Putamen (tissue), 1 donor: ENCODE measurements at regions not wholly inside any gene's neighbourhood (a gene's known extent, or its start where the extent isn't known, plus 50 kb on each side); places are given as distances from the start of the nearest gene placed in this dataset.

Experiments used
- DNase-seq: peaks from one replicate; pipeline ENCODE4 v3.0.0-alpha.2; 2016; ENCODE audit warnings: low spot score

DNA sequence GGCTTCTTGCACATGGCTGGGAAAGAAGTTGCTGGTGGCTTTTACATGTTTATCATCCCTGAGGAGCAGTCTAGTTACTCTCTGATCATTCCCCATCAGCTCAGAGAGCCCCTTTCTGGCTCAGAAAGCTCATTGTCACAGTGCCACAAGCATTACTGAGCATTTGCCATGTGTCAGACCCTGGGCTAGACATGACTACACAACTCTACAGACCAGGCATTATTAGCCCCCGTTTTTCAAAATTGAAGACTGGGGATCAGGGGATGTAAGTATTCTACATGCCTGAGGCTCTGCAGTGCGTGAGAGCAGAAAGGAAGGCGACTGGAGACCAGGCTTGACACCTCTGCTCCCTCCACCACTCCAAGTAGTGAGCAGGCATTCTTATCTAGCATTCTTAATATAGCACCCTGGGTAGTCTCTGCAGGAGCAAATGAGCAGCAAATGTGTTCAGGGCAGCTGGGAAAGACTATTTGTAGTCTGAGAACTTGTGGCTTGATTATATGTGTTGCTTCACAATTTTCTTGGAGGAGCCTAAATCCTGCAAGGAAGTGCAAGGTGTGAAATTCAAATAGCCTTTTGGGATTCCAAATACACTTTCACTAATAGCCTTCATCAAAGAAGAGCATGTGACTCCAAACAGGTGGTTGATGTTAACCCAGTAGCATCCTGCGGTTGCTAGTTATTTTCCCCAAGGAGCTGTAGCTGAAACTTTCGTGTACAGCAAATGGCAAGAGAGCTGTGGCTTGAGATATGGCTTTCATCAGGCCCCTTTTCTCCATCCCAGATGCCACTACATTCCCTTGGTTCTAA lies 143.2 kb downstream of the DDX1 start:
- no peak for DNase-seq

DNA sequence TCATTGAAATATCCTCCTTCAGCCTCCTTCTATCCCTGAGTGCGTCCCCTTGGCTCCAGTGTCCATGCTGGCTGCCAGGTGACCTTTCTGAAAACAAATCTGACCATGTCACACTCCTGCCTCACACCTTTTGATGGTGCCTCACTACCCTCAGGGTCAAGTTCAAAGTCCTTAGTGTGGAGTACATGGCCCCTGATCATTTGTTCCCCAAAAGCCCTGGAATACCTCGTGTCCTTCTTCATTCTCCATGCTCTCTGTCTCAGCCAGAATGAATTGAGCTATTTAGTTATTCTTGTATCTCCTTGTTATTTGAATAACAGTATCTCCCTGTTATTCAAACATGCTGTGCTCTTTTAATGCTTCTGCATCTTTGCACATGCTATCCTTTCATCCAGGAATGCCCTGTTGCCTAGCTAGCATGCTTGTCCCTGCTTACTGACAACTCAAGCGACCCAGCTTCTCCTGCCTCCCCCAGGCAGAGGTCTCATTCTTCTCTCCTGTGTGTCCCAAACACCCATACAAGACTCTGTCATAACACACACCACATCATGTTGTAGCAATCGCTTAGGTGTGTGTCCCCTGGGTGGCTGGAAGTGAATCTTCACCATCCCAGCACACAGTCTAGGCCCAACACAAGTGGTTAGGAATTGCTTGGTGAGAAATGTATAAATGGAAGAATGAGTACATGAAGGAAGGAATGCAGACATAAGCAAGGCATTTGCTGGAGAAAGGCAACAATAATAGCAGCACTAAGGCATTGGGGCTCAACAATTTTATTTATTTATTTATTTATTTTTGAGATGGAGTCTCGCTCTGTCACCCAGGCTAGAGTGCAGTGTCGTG lies 144.0 kb downstream of the DDX1 start:
- DNase-seq = no peak

DNA sequence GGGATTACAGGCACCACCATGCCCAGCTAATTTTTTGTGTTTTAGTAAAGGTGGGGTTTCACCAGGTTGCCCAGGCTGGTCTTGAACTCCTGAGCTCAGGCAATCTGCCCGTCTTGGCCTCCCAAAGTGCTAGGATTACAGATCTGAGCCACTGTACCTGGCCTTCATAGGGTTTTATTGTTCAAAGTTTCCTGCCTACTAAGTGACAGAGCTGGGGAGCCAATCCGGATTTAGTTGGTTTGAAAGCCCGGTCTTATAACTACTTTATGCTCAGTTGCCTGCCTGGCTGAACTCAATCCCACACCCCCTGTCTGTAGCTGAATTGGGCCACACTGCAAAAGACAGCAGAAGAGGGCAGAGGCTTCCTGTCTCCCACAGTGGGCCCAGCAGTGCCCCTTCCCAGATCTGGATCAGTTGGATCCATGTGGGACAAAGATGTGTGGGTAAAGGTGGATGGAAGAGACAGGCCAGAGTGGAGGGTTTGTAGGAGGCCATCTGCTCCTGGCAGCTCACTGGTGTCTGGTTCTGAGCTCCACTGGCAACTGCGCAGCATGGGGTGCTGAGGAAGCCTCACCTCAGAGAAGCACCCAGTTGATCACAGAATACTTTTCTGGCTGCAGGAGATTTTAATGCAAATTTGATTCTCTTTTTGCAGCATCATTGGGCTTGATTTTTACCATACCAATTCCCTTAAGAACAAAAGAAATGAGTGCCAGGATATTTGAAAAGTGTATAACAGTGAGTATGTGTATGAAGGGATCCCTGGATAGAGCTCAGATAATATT lies 144.9 kb downstream of the DDX1 start:
- no peak for DNase-seq

DNA sequence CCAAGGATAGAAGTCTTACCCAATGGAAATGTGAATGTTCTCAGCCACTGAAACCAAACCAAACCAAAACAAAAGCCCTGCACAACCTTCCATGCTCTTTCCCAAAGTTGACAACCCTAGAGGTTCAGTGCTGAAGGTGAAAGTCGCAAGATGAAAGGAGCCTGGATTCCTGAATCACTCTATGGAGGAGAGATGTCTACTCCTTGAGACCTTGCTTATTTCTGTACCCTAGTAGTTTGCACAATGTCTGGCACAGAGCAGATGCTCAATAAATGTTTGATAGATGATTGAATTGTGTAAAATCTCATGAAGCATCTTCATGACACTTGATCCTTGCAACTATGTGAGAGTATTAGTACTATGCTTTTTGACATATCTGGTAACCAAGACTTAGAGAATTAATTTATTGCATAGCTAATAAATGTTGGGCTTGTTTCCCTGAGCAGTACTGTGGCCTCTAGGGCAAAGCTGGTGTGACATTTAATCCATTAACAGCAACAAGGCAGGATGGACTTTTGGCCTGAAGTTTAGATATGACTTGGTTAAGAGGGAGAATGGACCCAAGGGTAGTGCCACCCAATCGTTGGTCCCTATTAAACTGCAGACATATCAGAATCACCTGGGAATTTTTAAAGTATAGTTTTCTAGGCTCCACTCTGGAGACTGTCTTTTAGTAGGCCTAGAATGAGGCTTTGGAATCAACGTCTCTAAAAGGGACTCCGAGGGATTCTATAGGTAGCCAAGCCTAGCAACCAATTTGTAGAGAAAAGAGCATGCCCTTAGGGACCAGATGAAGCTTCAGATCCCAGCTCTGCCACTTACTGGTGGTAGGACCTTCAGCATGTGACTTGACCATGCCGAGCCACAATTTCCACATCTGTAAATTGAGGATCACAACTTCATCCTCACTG lies 145.9 kb downstream of the DDX1 start:
- DNase-seq = no peak

DNA sequence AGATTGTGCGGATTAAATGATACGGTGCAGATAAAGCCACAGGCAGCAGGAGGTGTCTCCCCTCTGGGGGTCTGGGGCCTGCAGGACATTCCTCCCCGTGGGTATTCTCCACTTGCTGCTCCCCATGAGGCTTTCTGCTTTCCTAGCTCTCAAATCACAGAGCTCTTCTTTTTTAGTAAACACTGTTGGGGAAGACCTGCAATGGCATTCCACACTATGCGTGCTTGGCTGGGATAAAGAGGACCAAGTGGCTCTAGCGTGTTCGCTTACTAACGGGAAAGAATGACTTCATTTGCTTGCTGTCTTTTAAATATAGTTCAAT lies 146.5 kb downstream of the DDX1 start:
- no peak for DNase-seq

DNA sequence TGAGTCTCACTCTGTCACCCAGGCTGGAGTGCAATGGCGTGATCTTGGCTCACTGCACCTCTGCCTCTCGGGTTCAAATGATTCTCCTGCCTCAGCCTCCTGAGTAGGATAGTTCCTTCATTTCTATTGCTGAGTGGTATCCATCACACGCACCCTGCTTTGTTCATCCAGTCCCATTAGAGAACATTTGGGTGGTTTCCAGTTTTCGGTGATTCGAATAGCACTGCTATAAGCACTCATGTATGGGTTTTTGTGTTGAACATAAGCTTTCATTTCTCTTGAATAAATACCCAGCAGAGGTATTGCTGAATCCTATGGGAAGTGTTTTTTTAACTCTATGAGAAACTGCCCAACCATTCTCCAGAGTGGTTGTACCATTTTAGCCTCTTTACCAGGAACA lies 147.3 kb downstream of the DDX1 start:
- DNase-seq = no peak

DNA sequence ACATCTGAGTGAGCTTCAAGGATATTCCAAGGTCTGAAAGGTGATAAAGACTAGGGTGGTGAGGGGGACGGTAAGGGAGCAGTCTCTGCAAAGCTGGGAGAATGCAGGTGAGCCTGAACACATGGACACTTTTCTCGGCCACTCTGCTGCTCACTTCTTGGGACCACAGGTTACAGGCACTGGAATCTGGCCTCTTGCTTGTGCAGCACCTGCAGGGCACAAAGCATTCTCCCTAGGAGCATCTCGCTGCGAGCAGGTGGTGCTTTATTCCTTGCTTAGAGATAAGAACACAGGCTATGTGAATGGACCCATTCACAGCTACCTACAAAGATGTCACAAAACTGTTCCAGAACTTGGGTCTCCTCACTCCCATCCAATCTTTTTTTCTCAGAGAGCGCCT lies 153.2 kb downstream of the DDX1 start:
- no peak for DNase-seq

DNA sequence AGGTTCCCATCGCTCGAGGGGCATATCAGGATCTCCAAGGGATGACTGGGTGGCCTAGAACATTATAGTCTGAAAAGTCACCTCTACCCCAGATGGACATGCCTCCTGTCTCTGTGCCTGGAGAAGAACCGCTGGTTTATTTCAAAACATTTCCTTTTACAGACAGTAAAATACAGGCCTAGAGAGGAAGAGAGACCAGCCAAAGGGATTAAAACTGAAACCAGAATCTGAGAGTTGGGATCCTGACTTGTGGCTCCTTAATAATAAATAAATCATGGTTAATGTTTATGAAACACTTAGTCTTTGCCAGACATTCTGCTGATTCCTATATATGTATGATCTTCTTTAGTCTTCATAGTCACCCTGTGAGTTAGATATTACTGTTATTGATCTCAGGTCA lies 153.7 kb downstream of the DDX1 start:
- no peak for DNase-seq

DNA sequence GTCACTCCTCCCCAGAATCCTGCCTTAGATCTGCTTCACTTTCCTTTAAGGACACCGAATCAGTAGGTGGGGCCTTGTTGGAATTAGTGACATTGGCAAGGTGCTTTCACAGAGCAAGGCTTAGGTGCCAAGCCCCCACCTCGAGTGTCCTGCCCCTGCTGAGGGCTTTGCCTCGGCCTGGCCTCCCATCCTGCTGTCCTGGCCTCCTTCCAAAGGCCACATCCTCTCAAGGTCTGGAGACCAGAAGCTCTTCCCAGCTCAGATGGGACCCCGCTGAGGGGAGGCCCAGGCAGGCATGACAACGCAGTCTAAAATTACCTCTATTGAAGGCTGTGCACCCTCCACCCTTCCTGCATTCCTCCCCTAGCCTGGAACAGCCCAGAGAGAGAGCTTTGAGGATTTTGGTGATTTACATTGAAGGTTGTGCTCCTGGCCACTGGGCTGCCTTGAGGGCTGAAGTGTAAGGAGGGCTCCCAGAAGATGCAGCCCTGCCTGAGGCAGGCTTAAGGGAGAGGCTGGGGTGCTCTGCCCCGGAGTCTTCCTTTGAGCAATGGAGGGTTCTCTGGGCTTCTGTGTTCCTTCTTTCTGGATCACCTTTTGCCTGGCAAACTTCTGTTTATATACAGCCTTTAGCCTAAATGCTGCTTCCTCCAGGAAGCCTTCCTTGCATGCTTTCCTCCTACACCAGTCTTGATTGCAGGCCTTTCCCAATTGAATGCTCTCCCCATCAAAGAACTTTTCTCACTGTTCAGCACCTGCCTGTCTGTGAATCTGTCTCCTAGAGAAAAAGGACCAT lies 154.4 kb downstream of the DDX1 start:
- DNase-seq = no peak

DNA sequence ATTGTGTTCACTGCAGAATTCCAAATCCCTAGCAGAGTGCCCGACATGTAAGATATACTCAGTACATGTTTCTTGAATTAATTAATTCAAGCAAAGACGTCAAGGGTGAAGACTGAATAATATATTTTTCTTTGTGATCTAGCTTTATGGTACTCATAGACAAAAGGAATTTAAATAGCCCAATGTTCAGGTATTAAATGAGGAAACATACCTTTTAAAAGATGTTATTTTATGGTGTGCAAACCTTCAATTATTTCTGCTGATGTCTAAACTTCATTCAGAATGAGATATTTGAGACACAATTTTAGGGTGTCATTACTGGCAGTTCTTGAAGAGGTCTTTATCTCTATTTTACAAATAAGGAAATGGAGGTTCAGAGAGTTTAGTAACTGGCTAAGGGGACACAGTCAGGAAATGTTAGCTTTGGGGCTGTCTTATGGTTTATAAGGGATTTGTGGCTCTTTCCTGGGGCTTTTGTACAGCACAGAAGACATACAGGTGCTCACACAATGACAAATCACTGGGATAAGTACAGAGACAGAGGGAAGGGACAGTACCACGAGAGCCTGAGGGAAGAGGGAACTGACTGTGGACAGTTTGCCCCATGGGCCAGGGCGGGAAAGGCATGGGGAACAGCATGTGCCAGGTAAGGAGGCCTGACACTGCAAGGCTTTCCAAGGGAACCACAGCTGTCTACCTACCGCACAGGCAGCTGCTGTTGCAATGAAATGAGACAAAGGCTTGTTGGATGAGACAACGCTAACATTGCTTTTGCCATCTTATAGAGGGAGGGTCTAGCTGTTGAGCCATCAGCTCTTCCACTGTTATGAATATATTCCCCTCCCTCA lies 155.3 kb downstream of the DDX1 start:
- DNase-seq = no peak

DNA sequence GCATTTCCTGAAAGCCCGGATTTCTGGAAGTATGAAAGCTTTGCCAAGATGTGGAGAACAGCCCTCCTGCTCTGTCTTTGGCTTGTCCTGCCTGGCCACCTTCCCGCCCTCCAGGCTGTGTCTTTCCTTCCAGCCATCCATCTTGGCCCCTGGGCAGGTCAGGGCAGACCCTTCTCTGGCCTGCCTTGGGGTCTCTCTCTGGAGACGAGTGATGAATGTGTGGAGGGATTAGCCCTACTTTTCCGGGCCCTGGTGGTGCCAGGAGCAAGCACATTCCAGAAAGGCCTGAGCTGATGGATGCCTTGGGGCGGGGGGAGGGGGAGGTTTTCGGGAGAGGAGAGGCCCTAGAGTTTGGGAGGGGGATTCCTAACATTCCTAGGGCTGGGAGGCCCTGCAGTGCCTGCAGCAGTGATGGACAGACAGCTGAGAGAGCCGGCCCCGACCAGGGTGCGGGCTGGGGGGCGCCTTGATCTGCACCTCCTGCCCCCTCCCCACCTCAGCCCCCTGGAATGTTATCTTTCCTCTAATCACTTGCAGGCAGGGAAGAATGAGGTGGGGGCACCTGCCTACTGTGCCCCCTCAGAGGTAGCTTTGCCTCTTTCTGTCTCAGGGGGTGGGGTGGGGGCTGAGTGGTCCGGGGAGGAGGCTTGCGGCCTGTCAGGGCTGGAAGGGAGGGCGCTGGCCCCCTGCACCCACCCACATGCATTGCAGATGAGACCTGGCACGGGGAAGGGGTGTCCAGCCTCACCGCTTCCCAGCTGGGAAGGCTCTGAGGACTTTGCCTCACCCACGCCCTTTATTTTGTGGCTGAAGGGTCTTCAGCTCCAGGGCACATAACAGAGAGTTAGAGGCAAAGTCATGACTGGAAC lies 156.2 kb downstream of the DDX1 start:
- DNase-seq = no peak

DNA sequence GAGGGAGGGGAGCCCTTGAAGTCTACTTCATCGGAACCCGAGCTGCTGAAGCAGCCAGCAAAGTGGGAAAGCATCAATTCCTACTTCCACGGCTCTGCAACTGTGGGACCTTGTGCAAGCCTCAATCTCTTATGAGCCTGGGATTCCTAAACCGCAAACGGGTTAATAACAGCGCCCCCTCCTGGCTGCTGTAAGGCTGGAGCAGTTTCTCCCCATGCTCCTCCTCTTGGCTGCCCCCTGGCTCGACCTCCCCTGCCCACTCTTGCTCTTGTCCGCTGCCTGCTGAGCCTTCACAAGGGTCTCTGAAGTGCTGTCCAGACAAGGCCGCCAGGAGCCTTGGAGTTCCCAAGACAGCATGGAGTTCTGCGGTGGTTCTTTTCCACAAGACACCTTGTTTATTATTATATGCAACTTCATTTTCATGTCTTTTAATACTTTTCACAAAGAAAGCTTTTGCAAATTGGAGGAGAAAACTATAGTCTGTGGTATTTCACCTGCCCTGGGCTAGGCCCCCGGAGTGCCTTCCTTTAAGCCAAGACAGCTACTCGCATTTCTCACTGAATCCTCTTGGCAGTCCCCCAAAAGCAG lies 157.2 kb downstream of the DDX1 start:
- no peak for DNase-seq

DNA sequence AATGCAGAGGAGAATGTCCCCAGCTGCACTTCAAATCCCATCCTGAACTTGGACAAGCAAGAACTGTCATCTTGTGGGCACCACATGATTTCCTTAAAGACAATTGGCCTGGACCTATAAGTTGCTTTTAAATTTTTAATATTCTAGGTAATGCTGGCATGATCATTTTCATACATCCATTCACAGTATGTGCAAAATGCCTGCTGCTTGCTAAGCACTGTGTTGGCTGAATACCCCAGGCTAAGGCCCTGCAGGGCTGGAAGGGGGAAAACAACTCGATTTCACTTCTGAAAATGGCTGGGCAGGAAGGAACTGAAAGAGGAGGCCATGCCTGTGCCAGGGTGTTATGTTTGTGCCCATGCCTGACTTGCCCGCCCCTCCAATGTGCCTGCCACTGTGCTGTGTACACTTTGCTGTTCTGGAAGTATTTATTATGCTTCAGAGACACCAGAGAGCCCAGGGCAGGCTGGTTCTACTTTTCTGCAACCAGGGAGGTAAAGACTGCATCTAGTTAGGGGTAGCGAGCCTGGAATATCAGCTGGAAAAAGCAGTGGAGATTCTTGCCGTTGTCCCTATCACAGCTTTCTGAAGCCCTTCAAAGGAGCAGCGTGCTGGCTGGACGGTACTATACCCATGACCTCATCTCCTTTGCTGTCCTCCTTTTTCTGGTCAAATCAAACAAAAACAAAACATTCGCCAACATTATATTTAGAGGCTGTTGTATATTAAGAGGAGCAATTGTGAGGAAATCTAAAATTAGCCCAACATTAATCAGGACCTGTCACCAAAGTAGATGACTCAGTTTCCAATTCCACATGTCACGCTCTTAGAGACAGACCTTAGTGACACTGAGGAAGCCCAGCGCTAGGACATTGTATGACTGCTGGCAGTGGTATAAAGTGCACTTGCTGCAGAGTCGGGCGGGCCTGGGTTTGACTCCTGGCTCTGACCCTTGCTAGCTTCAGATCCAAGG lies 158.1 kb downstream of the DDX1 start:
- no peak for DNase-seq

DNA sequence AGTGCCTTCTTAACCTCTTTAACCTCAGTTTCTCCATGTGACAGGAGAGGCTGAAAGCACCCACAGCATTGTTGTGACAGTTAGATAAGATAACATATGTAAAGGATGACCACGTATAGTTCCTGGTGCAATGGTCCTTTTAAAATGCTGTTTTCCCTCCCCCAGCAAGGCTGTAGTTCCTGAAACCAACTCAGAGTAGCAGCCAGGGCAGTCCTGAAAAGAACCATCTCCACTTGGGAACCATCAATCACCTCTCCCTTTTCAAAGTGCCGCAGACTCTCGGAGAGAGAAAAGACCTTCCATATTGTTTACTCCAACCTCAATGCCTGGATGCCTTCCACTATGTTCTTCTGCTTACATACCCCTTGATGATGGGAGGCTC lies 158.8 kb downstream of the DDX1 start:
- DNase-seq = no peak

DNA sequence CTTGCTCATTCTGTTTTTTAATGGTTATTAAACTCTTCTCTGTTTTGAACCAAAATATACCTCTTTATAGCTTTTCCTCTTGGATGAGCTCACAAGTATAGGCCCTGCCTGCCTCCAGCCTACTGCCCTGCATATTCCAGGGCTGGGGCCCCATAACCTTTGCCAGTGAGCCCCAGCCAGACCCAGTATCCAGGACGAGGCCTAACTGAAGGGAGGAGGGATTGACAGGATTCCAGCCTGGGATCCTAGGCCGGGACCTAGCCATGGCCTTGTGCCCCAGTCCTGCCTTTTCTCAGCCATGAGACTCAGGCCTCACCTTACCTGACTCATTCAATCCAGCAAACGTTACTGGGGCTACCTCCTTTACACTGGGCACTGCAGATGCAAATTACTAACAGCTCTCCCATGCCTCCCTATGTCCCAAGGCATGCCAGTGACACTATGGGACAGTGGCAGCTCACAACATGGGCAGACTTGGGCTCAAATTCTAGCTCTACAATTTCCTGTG lies 159.2 kb downstream of the DDX1 start:
- DNase-seq = no peak

DNA sequence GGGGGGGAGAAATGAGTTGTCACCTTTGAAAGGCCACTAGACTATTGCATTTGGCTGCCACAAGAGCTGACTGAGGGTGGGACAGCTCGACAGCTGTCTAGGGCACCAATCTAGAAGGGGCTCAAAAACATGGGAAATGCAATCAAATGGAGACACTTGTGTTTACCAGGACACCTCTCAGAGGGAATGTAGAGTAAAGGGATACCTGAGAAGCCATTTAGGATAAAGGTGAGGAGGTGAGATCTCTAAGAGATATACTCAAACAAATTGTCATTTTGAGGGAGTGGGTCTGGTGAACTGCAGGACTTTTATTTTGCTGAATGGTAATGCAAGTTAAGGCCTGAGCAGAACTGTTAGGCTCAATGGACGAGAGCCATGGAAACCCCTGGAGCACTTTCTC lies 159.8 kb downstream of the DDX1 start:
- no peak for DNase-seq

DNA sequence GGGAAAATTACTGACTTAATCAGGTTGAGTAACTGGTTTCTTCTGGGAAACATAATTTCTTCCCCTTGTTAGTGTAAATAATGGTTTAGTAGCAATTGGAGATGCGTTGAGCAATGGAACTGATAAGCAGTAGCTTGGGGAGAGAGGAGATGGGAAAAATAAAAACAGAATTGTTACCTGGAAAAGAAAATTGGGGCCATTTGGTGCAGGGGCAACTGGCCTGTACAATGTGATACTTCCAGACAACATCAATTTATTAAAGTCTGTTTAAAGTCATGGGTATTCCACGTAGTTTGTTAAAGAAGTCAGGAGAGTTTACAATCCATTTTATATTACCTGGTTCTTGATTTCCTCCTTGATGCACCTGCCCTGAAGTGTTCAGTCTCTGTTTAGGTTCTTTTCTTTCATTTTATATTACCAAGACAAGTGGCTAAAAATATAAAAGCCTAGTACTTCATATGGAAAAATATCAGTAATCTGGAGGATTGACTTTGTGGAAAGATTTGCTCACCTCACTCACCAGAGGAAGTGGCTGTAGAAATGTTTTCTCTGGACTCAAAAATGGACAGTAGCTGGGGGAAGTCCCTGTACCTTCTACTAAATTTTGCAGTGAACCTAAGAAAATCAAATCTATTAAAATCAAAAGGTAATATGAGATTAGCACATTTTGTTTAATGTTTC lies 161.0 kb downstream of the DDX1 start:
- no peak for DNase-seq
